ENCODE measurements at regions not wholly inside any gene's neighbourhood (a gene's known extent, or its start where the extent isn't known, plus 50 kb on each side); places are given as distances from the start of the nearest gene placed in this dataset.

- H4K20me1 ChIP-seq (ENCODE audit: control insufficient read depth, insufficient read depth, low read depth, low read length), result no peaks in the 10 kb centered on the region
- no peaks in the 10 kb centered on the region for H3K79me2 ChIP-seq (ENCODE audit: control insufficient read depth, low read length)
- no peak overlapping the region for H3K27ac ChIP-seq (ENCODE audit: low read depth, low read length)
- H3F3A ChIP-seq (ENCODE audit: control insufficient read depth, insufficient read depth), result no peaks in the 10 kb centered on the region
- no peak overlapping the region for H3K4me2 ChIP-seq (ENCODE audit: low read length)
- no peaks in the 10 kb centered on the region for H3K27me3 ChIP-seq (ENCODE audit: control insufficient read depth, low read length)
- H3K4me3 ChIP-seq (ENCODE audit: low read length), result no peak overlapping the region
- no peaks in the 10 kb centered on the region for H3K9me3 ChIP-seq (ENCODE audit: control insufficient read depth, insufficient read depth, low read length)
- no peaks in the 10 kb centered on the region for H3K9me2 ChIP-seq (replicated peaks; ENCODE audit: control insufficient read depth, low read length)
- no peak for TF ChIP-seq EZH2phosphoT487 (IDR thresholded peaks at IDR 0.05; ENCODE audit: borderline replicate concordance, low read length)
- TF ChIP-seq CTCF (IDR thresholded peaks at IDR 0.05; ENCODE audit: low read depth, low read length, poor library complexity, severe bottlenecking), result no peak
- H3K4me1 ChIP-seq (ENCODE audit: control insufficient read depth, low read length), result no peaks in the 10 kb centered on the region
- H3K36me3 ChIP-seq (ENCODE audit: control insufficient read depth, low read length), result no peaks in the 10 kb centered on the region
These were observed 320.9 kb upstream of the KLF4 start for GRCh38 chr9:107810461-107810961.

- Histone ChIP-seq H3K9me2 (replicated peaks; ENCODE audit: control insufficient read depth, low read length) (no peaks in the 10 kb centered on the region), H3F3A (ENCODE audit: control insufficient read depth, insufficient read depth) (no peaks in the 10 kb centered on the region), H3K4me2 (ENCODE audit: low read length) (no peak overlapping the region), H4K20me1 (ENCODE audit: control insufficient read depth, insufficient read depth, low read depth, low read length) (no peaks in the 10 kb centered on the region), H3K27me3 (ENCODE audit: control insufficient read depth, low read length) (no peaks in the 10 kb centered on the region), H3K27ac (ENCODE audit: low read depth, low read length) (no peak overlapping the region), H3K4me3 (ENCODE audit: low read length) (no peak overlapping the region), H3K79me2 (ENCODE audit: control insufficient read depth, low read length) (no peaks in the 10 kb centered on the region), H3K36me3 (ENCODE audit: control insufficient read depth, low read length) (no peaks in the 10 kb centered on the region), H3K4me1 (ENCODE audit: control insufficient read depth, low read length) (no peaks in the 10 kb centered on the region), H3K9me3 (ENCODE audit: control insufficient read depth, insufficient read depth, low read length) (no peaks in the 10 kb centered on the region)
- TF ChIP-seq CTCF (IDR thresholded peaks at IDR 0.05; ENCODE audit: low read depth, low read length, poor library complexity, severe bottlenecking), result no peak
- TF ChIP-seq EZH2phosphoT487 (IDR thresholded peaks at IDR 0.05; ENCODE audit: borderline replicate concordance, low read length), result no peak
These were observed 320.4 kb upstream of the KLF4 start for GRCh38 chr9:107809871-107810460.

GRCh38 chr9:107807183-107807582, 317.6 kb upstream of the KLF4 start:
- Histone ChIP-seq H3K27me3 (ENCODE audit: control insufficient read depth, low read length) (no peaks in the 10 kb centered on the region), H3K4me3 (ENCODE audit: low read length) (no peak overlapping the region), H3K9me2 (replicated peaks; ENCODE audit: control insufficient read depth, low read length) (no peaks in the 10 kb centered on the region), H3K9me3 (ENCODE audit: control insufficient read depth, insufficient read depth, low read length) (no peaks in the 10 kb centered on the region), H3K27ac (ENCODE audit: low read depth, low read length) (no peak overlapping the region), H3K4me2 (ENCODE audit: low read length) (no peak overlapping the region), H4K20me1 (ENCODE audit: control insufficient read depth, insufficient read depth, low read depth, low read length) (no peaks in the 10 kb centered on the region), H3K79me2 (ENCODE audit: control insufficient read depth, low read length) (no peaks in the 10 kb centered on the region), H3K4me1 (ENCODE audit: control insufficient read depth, low read length) (no peaks in the 10 kb centered on the region), H3F3A (ENCODE audit: control insufficient read depth, insufficient read depth) (no peaks in the 10 kb centered on the region), H3K36me3 (ENCODE audit: control insufficient read depth, low read length) (no peaks in the 10 kb centered on the region)
- no peak for TF ChIP-seq CTCF (IDR thresholded peaks at IDR 0.05; ENCODE audit: low read depth, low read length, poor library complexity, severe bottlenecking)
- no peak for TF ChIP-seq EZH2phosphoT487 (IDR thresholded peaks at IDR 0.05; ENCODE audit: borderline replicate concordance, low read length)
